Stimulated activated effector memory CD8-positive, alpha-beta T cell treated with anti-CD3 and anti-CD28 coated beads, Interleukin-12 subunit alpha, Interleukin-12 subunit beta, amount 100 ng/mL, for 72 hours (primary cell): ENCODE measurements at regions not wholly inside any gene's neighbourhood (a gene's known extent, or its start where the extent isn't known, plus 50 kb on each side); places are given as distances from the start of the nearest gene placed in this dataset.
"Not testable (repeated sequence)": the region's sequence is repeated elsewhere in the genome, so short reads cannot be mapped to it uniquely, and the experiment has no call there.

Experiments used
- ATAC-seq: fragments of 150-1000 bp; cut with Tn5 transposase; 2 replicates; pipeline ENCODE4 v1.10.0; 2021
- DNase-seq, 2 donors: peaks; one replicate each; pipeline ENCODE4 v3.0.0; 2021 to 2022; ENCODE audit warnings: low spot score in 2 of 2
- H3K27ac Mint-ChIP-seq: one replicate; pipeline ENCODE4 v1.8.0; 2022; ENCODE audit warnings: mild to moderate bottlenecking, mixed read lengths
- H3K36me3 Mint-ChIP-seq: one replicate; pipeline ENCODE4 v1.8.0; 2022; ENCODE audit warnings: mild to moderate bottlenecking, mixed read lengths
- H3K4me1 Mint-ChIP-seq: one replicate; pipeline ENCODE4 v1.8.0; 2022; ENCODE audit warnings: mixed read lengths
- H3K4me3 Mint-ChIP-seq: one replicate; pipeline ENCODE4 v1.8.0; 2022; ENCODE audit warnings: mild to moderate bottlenecking, mixed read lengths
- H3K9me3 Mint-ChIP-seq: one replicate; pipeline ENCODE4 v1.8.0; 2022; ENCODE audit warnings: mixed read lengths

- Mint-ChIP-seq H3K27ac (no peak overlapping the region), H3K4me1 (no peaks in the 10 kb centered on the region), H3K9me3 (peaks cover 8% of the 10 kb centered on the region), H3K36me3 (no peaks in the 10 kb centered on the region), H3K4me3 (no peak overlapping the region)
- ATAC-seq (no peak), DNase-seq (no peak)
These were observed 440.3 kb upstream of the AADAT start for GRCh38 chr4:170529748-170530722.

- Mint-ChIP-seq H3K4me3 (no peak overlapping the region), H3K9me3 (peaks cover 3% of the 10 kb centered on the region), H3K27ac (no peak overlapping the region), H3K36me3 (no peaks in the 10 kb centered on the region), H3K4me1 (no peaks in the 10 kb centered on the region)
- DNase-seq (no peak), ATAC-seq (no peak)
These were observed 436.7 kb upstream of the AADAT start for GRCh38 chr4:170526471-170526870.

- H3K36me3 Mint-ChIP-seq = no peaks in the 10 kb centered on the region
- no peak overlapping the region for H3K4me3 Mint-ChIP-seq
- H3K27ac Mint-ChIP-seq = no peak overlapping the region
- peaks cover 8% of the 10 kb centered on the region for H3K9me3 Mint-ChIP-seq
- H3K4me1 Mint-ChIP-seq = no peaks in the 10 kb centered on the region
- no peak for DNase-seq
- no peak for ATAC-seq
These were observed 432.7 kb upstream of the AADAT start for GRCh38 chr4:170522427-170522970.

GRCh38 chr4:170497689-170498088 lies 407.9 kb upstream of the AADAT start:
- no peak for ATAC-seq
- H3K36me3 Mint-ChIP-seq = no peaks in the 10 kb centered on the region
- no peak overlapping the region for H3K27ac Mint-ChIP-seq
- H3K4me1 Mint-ChIP-seq = no peaks in the 10 kb centered on the region
- H3K4me3 Mint-ChIP-seq = no peak overlapping the region
- DNase-seq = no peak
- H3K9me3 Mint-ChIP-seq = peaks cover 18% of the 10 kb centered on the region

- H3K27ac Mint-ChIP-seq = no peak overlapping the region
- no peaks in the 10 kb centered on the region for H3K4me1 Mint-ChIP-seq
- peaks cover 17% of the 10 kb centered on the region for H3K9me3 Mint-ChIP-seq
- DNase-seq (no peak), ATAC-seq (no peak)
- H3K36me3 Mint-ChIP-seq = no peaks in the 10 kb centered on the region
- H3K4me3 Mint-ChIP-seq = no peak overlapping the region
These were observed 407.4 kb upstream of the AADAT start for GRCh38 chr4:170497112-170497511.

- H3K36me3 Mint-ChIP-seq = no peaks in the 10 kb centered on the region
- H3K27ac Mint-ChIP-seq = no peak overlapping the region
- DNase-seq (no peak), ATAC-seq (no peak)
- H3K4me1 Mint-ChIP-seq = no peaks in the 10 kb centered on the region
- H3K4me3 Mint-ChIP-seq = no peak overlapping the region
- peaks cover 6% of the 10 kb centered on the region for H3K9me3 Mint-ChIP-seq
These were observed 402.2 kb upstream of the AADAT start for GRCh38 chr4:170491981-170492380.

GRCh38 chr4:170476351-170476750 lies 386.6 kb upstream of the AADAT start:
- Mint-ChIP-seq H3K9me3 (peaks cover 5% of the 10 kb centered on the region), H3K36me3 (no peaks in the 10 kb centered on the region), H3K27ac (no peak overlapping the region), H3K4me1 (no peaks in the 10 kb centered on the region), H3K4me3 (no peak overlapping the region)
- no peak for ATAC-seq
- DNase-seq = no peak

- no peaks in the 10 kb centered on the region for H3K4me1 Mint-ChIP-seq
- H3K4me3 Mint-ChIP-seq = no peak overlapping the region
- H3K36me3 Mint-ChIP-seq = no peaks in the 10 kb centered on the region
- ATAC-seq (no peak), DNase-seq (no peak)
- H3K27ac Mint-ChIP-seq = no peak overlapping the region
- peaks cover 13% of the 10 kb centered on the region for H3K9me3 Mint-ChIP-seq
These were observed 375.7 kb upstream of the AADAT start for GRCh38 chr4:170465429-170465828.

GRCh38 chr4:170464614-170465197 lies 374.9 kb upstream of the AADAT start:
- DNase-seq (no peak), ATAC-seq (no peak)
- peaks cover 9% of the 10 kb centered on the region for H3K9me3 Mint-ChIP-seq
- H3K4me3 Mint-ChIP-seq = no peak overlapping the region
- H3K4me1 Mint-ChIP-seq = no peaks in the 10 kb centered on the region
- no peaks in the 10 kb centered on the region for H3K36me3 Mint-ChIP-seq
- H3K27ac Mint-ChIP-seq = no peak overlapping the region

GRCh38 chr4:170446782-170447181 lies 357.0 kb upstream of the AADAT start:
- ATAC-seq = no peak
- H3K27ac Mint-ChIP-seq = no peak overlapping the region
- no peak for DNase-seq
- H3K36me3 Mint-ChIP-seq = no peaks in the 10 kb centered on the region
- H3K4me1 Mint-ChIP-seq = no peaks in the 10 kb centered on the region
- no peak overlapping the region for H3K4me3 Mint-ChIP-seq
- H3K9me3 Mint-ChIP-seq = peaks cover 8% of the 10 kb centered on the region

GRCh38 chr4:170441146-170441545 lies 351.4 kb upstream of the AADAT start:
- H3K27ac Mint-ChIP-seq, H3K4me1 Mint-ChIP-seq, H3K36me3 Mint-ChIP-seq, DNase-seq, ATAC-seq, H3K4me3 Mint-ChIP-seq: not testable (repeated sequence)
- peaks cover 15% of the 10 kb centered on the region for H3K9me3 Mint-ChIP-seq

GRCh38 chr4:170428929-170429328 lies 339.2 kb upstream of the AADAT start:
- H3K27ac Mint-ChIP-seq = no peak overlapping the region
- no peaks in the 10 kb centered on the region for H3K4me1 Mint-ChIP-seq
- H3K9me3 Mint-ChIP-seq = no peaks in the 10 kb centered on the region
- DNase-seq (no peak), ATAC-seq (no peak)
- H3K36me3 Mint-ChIP-seq = no peaks in the 10 kb centered on the region
- no peak overlapping the region for H3K4me3 Mint-ChIP-seq

- DNase-seq (no peak), ATAC-seq (no peak)
- no peaks in the 10 kb centered on the region for H3K4me1 Mint-ChIP-seq
- no peak overlapping the region for H3K4me3 Mint-ChIP-seq
- no peaks in the 10 kb centered on the region for H3K36me3 Mint-ChIP-seq
- no peak overlapping the region for H3K27ac Mint-ChIP-seq
- no peaks in the 10 kb centered on the region for H3K9me3 Mint-ChIP-seq
These were observed 335.9 kb upstream of the AADAT start for GRCh38 chr4:170425521-170426143.

- no peaks in the 10 kb centered on the region for H3K4me1 Mint-ChIP-seq
- H3K9me3 Mint-ChIP-seq = no peaks in the 10 kb centered on the region
- H3K27ac Mint-ChIP-seq = no peak overlapping the region
- H3K4me3 Mint-ChIP-seq = no peak overlapping the region
- H3K36me3 Mint-ChIP-seq = no peaks in the 10 kb centered on the region
- DNase-seq (no peak), ATAC-seq (no peak)
These were observed 335.3 kb upstream of the AADAT start for GRCh38 chr4:170425040-170425439.

- Mint-ChIP-seq H3K4me3 (no peak overlapping the region), H3K4me1 (no peaks in the 10 kb centered on the region), H3K9me3 (no peaks in the 10 kb centered on the region), H3K27ac (no peak overlapping the region), H3K36me3 (no peaks in the 10 kb centered on the region)
- DNase-seq (no peak), ATAC-seq (no peak)
These were observed 333.4 kb upstream of the AADAT start for GRCh38 chr4:170423137-170423536.
